Astrocyte (in vitro differentiated cells and primary cell): ENCODE measurements at regions not wholly inside any gene's neighbourhood (a gene's known extent, or its start where the extent isn't known, plus 50 kb on each side); places are given as distances from the start of the nearest gene placed in this dataset.

ENCODE experiments used
- CTCF ChIP-seq: IDR thresholded peaks from 2 replicates; pipeline ENCODE4 v1.5.1; 2011; ENCODE audit warnings: low read depth, mild to moderate bottlenecking, inconsistent platforms, low read length, moderate library complexity; ENCODE audit not compliant: insufficient read depth
- EZH2 ChIP-seq: IDR thresholded peaks from 2 replicates; pipeline ENCODE4 v1.6.1; 2012; ENCODE audit warnings: mild to moderate bottlenecking, low read length, inconsistent platforms; ENCODE audit not compliant: insufficient read depth

- TF ChIP-seq CTCF, result no peak
- TF ChIP-seq EZH2, result no peak
These were observed 192.8 kb upstream of the LYPLAL1 start for GRCh38 chr1:218980881-218981280.
